IMR-90 (cell line): ENCODE measurements at regions not wholly inside any gene's neighbourhood (a gene's known extent, or its start where the extent isn't known, plus 50 kb on each side); places are given as distances from the start of the nearest gene placed in this dataset.

ENCODE experiments used
- ATAC-seq: fragments of 200-7000 bp; cut with Tn5 transposase; 2 replicates; pipeline ENCODE4 v1.9.1; 2020; ENCODE audit warnings: low read depth, mild to moderate bottlenecking, moderate library complexity
- BruUV-seq: library from RNA; stranded (reverse); fragments of 400-500 nt; replicated peaks from 2 replicates; lab custom pipeline; 2021; lab: Mats Ljungman, UMichigan
- CTCF ChIA-PET: fragments of 300-600 bp; formaldehyde crosslinking; extraction: SDS; loops from one replicate; lab custom pipeline; 2021; ENCODE audit warnings: antibody characterized with exemption; lab: Yijun Ruan, JAX
- POLR2A ChIA-PET: fragments of 300-600 bp; sonication (Branson Sonifier 250); formaldehyde crosslinking; loops from one replicate; lab custom pipeline; 2022; ENCODE audit warnings: antibody characterized with exemption; ENCODE audit not compliant: unreplicated experiment; lab: Charles Lee
- DNase-seq: peaks from one replicate; pipeline ENCODE4 v3.0.0; 2013
- H2AFZ ChIP-seq: replicated peaks from 2 replicates; pipeline ENCODE3; 2013; ENCODE audit warnings: low read length, mild to moderate bottlenecking; ENCODE audit not compliant: poor library complexity
- H2AK5ac ChIP-seq: 2 replicates; pipeline ENCODE4 v1.6.1; 2013; ENCODE audit warnings: low read depth, low read length, inconsistent platforms
- H2AK9ac ChIP-seq: replicated peaks from 2 replicates; pipeline ENCODE3; 2013; ENCODE audit warnings: mild to moderate bottlenecking, low read depth, low read length, moderate library complexity; ENCODE audit not compliant: poor library complexity
- H2BK120ac ChIP-seq: 2 replicates; pipeline ENCODE4 v1.6.1; 2013; ENCODE audit warnings: low read depth, low read length, inconsistent platforms
- H2BK15ac ChIP-seq: 3 replicates; pipeline ENCODE4 v1.6.1; 2013; ENCODE audit warnings: low read depth, low read length, inconsistent platforms
- H2BK20ac ChIP-seq: 2 replicates; pipeline ENCODE4 v1.6.1; 2013; ENCODE audit warnings: low read depth, mild to moderate bottlenecking, inconsistent platforms, low read length, moderate library complexity
- H2BK5ac ChIP-seq: 2 replicates; pipeline ENCODE4 v1.6.1; 2013; ENCODE audit warnings: mild to moderate bottlenecking, low read depth, low read length, inconsistent platforms; ENCODE audit not compliant: poor library complexity, severe bottlenecking
- H3K14ac ChIP-seq: replicated peaks from 2 replicates; pipeline ENCODE4 v1.6.1; 2013; ENCODE audit warnings: low read depth, low read length, inconsistent platforms
- H3K18ac ChIP-seq: 2 replicates; pipeline ENCODE4 v1.6.1; 2013; ENCODE audit warnings: low read depth, low read length, control low read depth
- H3K23ac ChIP-seq: 2 replicates; pipeline ENCODE4 v1.6.1; 2013; ENCODE audit warnings: low read depth, low read length, inconsistent platforms
- H3K27ac ChIP-seq: 2 replicates; pipeline ENCODE4 v1.5.1; 2013; ENCODE audit warnings: mild to moderate bottlenecking, control low read depth, low read length; ENCODE audit not compliant: insufficient read depth
- H3K27me3 ChIP-seq: 2 replicates; pipeline ENCODE4 v1.6.1; 2013; ENCODE audit warnings: low read length; ENCODE audit not compliant: control insufficient read depth, insufficient read depth
- H3K36me3 ChIP-seq: 2 replicates; pipeline ENCODE4 v1.6.1; 2013; ENCODE audit warnings: low read length, mixed read lengths; ENCODE audit not compliant: control insufficient read depth, insufficient read depth
- H3K4ac ChIP-seq: 2 replicates; pipeline ENCODE4 v1.6.1; 2013; ENCODE audit warnings: low read depth, low read length, inconsistent platforms
- H3K4me1 ChIP-seq: 2 replicates; pipeline ENCODE4 v1.6.1; 2013; ENCODE audit warnings: low read length, mixed read lengths; ENCODE audit not compliant: control insufficient read depth, insufficient read depth
- H3K4me2 ChIP-seq: 2 replicates; pipeline ENCODE4 v1.6.1; 2013; ENCODE audit warnings: low read depth, mild to moderate bottlenecking, control low read depth, low read length, moderate library complexity
- H3K4me3 ChIP-seq: 2 replicates; pipeline ENCODE4 v1.5.1; 2013; ENCODE audit warnings: low read depth, mild to moderate bottlenecking, control low read depth, low read length, moderate library complexity; ENCODE audit not compliant: insufficient read depth
- H3K56ac ChIP-seq: 2 replicates; pipeline ENCODE4 v1.6.1; 2013; ENCODE audit warnings: low read length, inconsistent platforms; ENCODE audit not compliant: insufficient read depth; ENCODE audit errors: extremely low read depth
- H3K79me1 ChIP-seq, 2 experiments: 2 replicates each; pipeline ENCODE4 v1.6.1; 2013; ENCODE audit warnings: low read length in 2 of 2, inconsistent platforms in 1 of 2, low read depth in 1 of 2
- H3K9ac ChIP-seq: 2 replicates; pipeline ENCODE4 v1.6.1; 2013; ENCODE audit warnings: low read depth, low read length, control low read depth
- H3K9me1 ChIP-seq: 2 replicates; pipeline ENCODE4 v1.6.1; 2013; ENCODE audit warnings: low read length, inconsistent platforms; ENCODE audit not compliant: insufficient read depth
- H3K9me3 ChIP-seq: 2 replicates; pipeline ENCODE4 v1.6.1; 2013; ENCODE audit warnings: low read length; ENCODE audit not compliant: control insufficient read depth, insufficient read depth
- H4K20me1 ChIP-seq: 2 replicates; pipeline ENCODE4 v1.6.1; 2013; ENCODE audit warnings: low read length, inconsistent platforms; ENCODE audit not compliant: insufficient read depth
- H4K5ac ChIP-seq: 2 replicates; pipeline ENCODE4 v1.6.1; 2013; ENCODE audit warnings: mild to moderate bottlenecking, low read depth, low read length, control low read depth
- H4K8ac ChIP-seq, 2 experiments: 2 replicates each; pipeline ENCODE4 v1.6.1; 2013; ENCODE audit warnings: low read depth in 2 of 2, low read length in 2 of 2, control low read depth in 1 of 2, inconsistent platforms in 1 of 2
- H4K91ac ChIP-seq: 2 replicates; pipeline ENCODE4 v1.6.1; 2013; ENCODE audit warnings: low read depth, low read length, inconsistent platforms; ENCODE audit not compliant: insufficient read depth
- BHLHE40 ChIP-seq: fragments of 150-350 bp; IDR thresholded peaks from 2 replicates; pipeline ENCODE4 v1.6.1; 2016; ENCODE audit warnings: mild to moderate bottlenecking, low read depth, low read length
- CTCF ChIP-seq: conservative IDR thresholded peaks from 2 replicates; pipeline ENCODE4 v1.5.1; 2012; ENCODE audit warnings: mild to moderate bottlenecking, low read depth, low read length, improper control_type of control experiment
- MAFK ChIP-seq: IDR thresholded peaks from 2 replicates; pipeline ENCODE4 v1.6.1; 2012; ENCODE audit warnings: low read depth, low read length, improper control_type of control experiment
- MXI1 ChIP-seq: IDR thresholded peaks from 2 replicates; pipeline ENCODE4 v1.6.1; 2012; ENCODE audit warnings: low read depth, mild to moderate bottlenecking, low read length, moderate library complexity, borderline replicate concordance
- NFE2L2 ChIP-seq: fragments of 150-350 bp; IDR thresholded peaks from 2 replicates; pipeline ENCODE4 v1.6.1; 2016; ENCODE audit warnings: low read depth, mild to moderate bottlenecking, low read length
- POLR2A ChIP-seq: IDR thresholded peaks from 2 replicates; pipeline ENCODE4 v1.6.1; 2012; ENCODE audit warnings: mild to moderate bottlenecking, low read depth, low read length
- RCOR1 ChIP-seq: IDR thresholded peaks from 2 replicates; pipeline ENCODE4 v1.6.1; 2012; ENCODE audit warnings: mild to moderate bottlenecking, low read length, improper control_type of control experiment; ENCODE audit not compliant: insufficient replicate concordance
- RFX5 ChIP-seq: IDR thresholded peaks from 2 replicates; pipeline ENCODE4 v1.8.0; 2012; ENCODE audit warnings: low read depth, mild to moderate bottlenecking, low read length, moderate library complexity
- dilution Hi-C: fragments of 300-500 bp; cut with HindIII; formaldehyde crosslinking; loops from one replicate; pipeline ENCODE4 v1.14.3; 2018; ENCODE audit warnings: low sequenced_read_pairs; ENCODE audit not compliant: unreplicated experiment
- in situ Hi-C: fragments of 300-500 bp; cut with MboI; formaldehyde crosslinking; loops from 3 replicates; pipeline ENCODE4 v1.14.3; 2019; ENCODE audit warnings: low sequenced_read_pairs, inconsistent platforms, mixed read lengths
- intact Hi-C: fragments of 100-400 bp; cut with micrococcal nuclease; formaldehyde crosslinking; loops from 2 replicates; pipeline ENCODE4 v1.10.0; 2022

DNA sequence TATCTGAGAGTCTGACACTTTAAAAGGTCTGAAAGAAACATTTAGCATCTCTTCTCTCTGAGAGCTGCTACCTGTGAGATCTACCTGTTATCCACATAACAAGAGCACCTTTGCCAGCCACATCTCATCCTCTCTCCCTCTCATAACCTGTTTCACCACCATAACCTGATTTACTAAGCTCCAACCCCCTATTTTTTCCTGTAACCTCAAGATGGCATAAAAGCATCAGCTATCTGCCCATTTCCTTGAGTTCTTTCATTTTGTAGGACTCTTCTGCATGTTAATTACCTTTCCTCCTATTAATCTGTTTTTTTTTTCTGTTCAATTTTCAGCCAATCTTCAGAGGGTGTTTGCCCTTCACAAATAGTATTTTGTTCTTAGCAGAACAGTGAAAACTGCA is 136.5 kb upstream of the KCNK1 start:
- Histone ChIP-seq H3K79me1 (no peaks in the 10 kb centered on the region), H2BK20ac (no peak overlapping the region), H4K8ac (no peak overlapping the region), H2AK5ac (no peak overlapping the region), H2BK15ac (no peak overlapping the region), H3K56ac (no peak overlapping the region), H4K20me1 (no peaks in the 10 kb centered on the region), H3K9me1 (no peaks in the 10 kb centered on the region), H4K91ac (no peak overlapping the region), H3K4ac (no peak overlapping the region), H3K4me1 (no peaks in the 10 kb centered on the region), H3K9me3 (peaks cover 13% of the 10 kb centered on the region), H3K36me3 (no peaks in the 10 kb centered on the region), H3K4me2 (no peak overlapping the region), H4K5ac (no peak overlapping the region), H3K9ac (no peak overlapping the region), H3K4me3 (no peak overlapping the region), H3K18ac (no peak overlapping the region), H2AK9ac (no peak overlapping the region), H2AFZ (no peak overlapping the region), H2BK120ac (no peak overlapping the region), H3K23ac (no peak overlapping the region), H2BK5ac (no peak overlapping the region), H3K27me3 (no peaks in the 10 kb centered on the region), H3K27ac (no peak overlapping the region), H3K14ac (no peak overlapping the region)
- no peak for ATAC-seq
- dilution Hi-C loops (no loop called here), intact Hi-C loops (no loop called here), in situ Hi-C loops (no loop called here)
- ChIA-PET CTCF (no interaction called here), POLR2A (no interaction called here)
- BruUV-seq, result no TSS peak
- TF ChIP-seq MAFK (no peak), POLR2A (no peak), RFX5 (no peak), BHLHE40 (no peak), CTCF (no peak), RCOR1 (no peak), NFE2L2 (no peak), MXI1 (no peak)
- DNase-seq, result no peak
